Naive thymus-derived CD8-positive, alpha-beta T cell (primary cell): ENCODE measurements at regions not wholly inside any gene's neighbourhood (a gene's known extent, or its start where the extent isn't known, plus 50 kb on each side); places are given as distances from the start of the nearest gene placed in this dataset.

Experiments
- ATAC-seq, 2 donors: fragments of 150-1000 bp; cut with Tn5 transposase in 1 of 2; sonication (Bioruptor Pico), chemical (Tn5 transposase) in 1 of 2; 1 replicate in 1 of 2; 2 replicates in 1 of 2; pipeline ENCODE4 v1.10.0; 2021; ENCODE audit warnings: mild to moderate bottlenecking in 2 of 2, moderate library complexity in 2 of 2
- POLR2A ChIA-PET: fragments of 350-600 bp; sonication (Branson Sonifier 250); formaldehyde crosslinking; loops from one replicate; lab custom pipeline; 2021; ENCODE audit warnings: antibody characterized with exemption; lab: Charles Lee
- DNase-seq, 10 donors: peaks; one replicate each; pipeline versions ENCODE4 v3.0.0 to v3.0.0-alpha.2; 2020 to 2022
- H3K27ac Mint-ChIP-seq, 10 donors: one replicate each; pipeline ENCODE4 v1.8.0; 2020 to 2022; ENCODE audit warnings: mild to moderate bottlenecking in 10 of 10, mixed read lengths in 10 of 10, moderate library complexity in 4 of 10, inconsistent platforms in 1 of 10
- H3K27me3 Mint-ChIP-seq, 5 donors: one replicate each; pipeline ENCODE4 v1.8.0; 2021 to 2022; ENCODE audit warnings: mixed read lengths in 5 of 5
- H3K36me3 Mint-ChIP-seq, 3 donors: one replicate each; pipeline ENCODE4 v1.8.0; 2020 to 2022; ENCODE audit warnings: mixed read lengths in 3 of 3, mild to moderate bottlenecking in 2 of 3, inconsistent platforms in 1 of 3
- H3K4me1 Mint-ChIP-seq, 4 donors: one replicate each; pipeline ENCODE4 v1.8.0; 2021 to 2022; ENCODE audit warnings: mixed read lengths in 4 of 4
- H3K4me3 Mint-ChIP-seq, 10 donors: one replicate each; pipeline ENCODE4 v1.8.0; 2020 to 2022; ENCODE audit warnings: mild to moderate bottlenecking in 10 of 10, mixed read lengths in 10 of 10, moderate library complexity in 6 of 10, inconsistent platforms in 1 of 10
- H3K9me3 Mint-ChIP-seq, 9 donors: one replicate each; pipeline ENCODE4 v1.8.0; 2020 to 2022; ENCODE audit warnings: mixed read lengths in 9 of 9, mild to moderate bottlenecking in 3 of 9, inconsistent platforms in 1 of 9, moderate library complexity in 1 of 9

GRCh38 chrX:140389331-140389730 is 115.5 kb downstream of the SOX3 start:
- Mint-ChIP-seq H3K27me3 (no peaks in the 10 kb centered on the region), H3K36me3 (no peaks in the 10 kb centered on the region), H3K4me3 (no peak overlapping the region), H3K27ac (no peak overlapping the region), H3K9me3 (peaks cover 0 to 12% (median 0%) of the 10 kb centered on the region in 9 donors), H3K4me1 (no peaks in the 10 kb centered on the region)
- ATAC-seq, result no peak
- DNase-seq, result no peak
- POLR2A ChIA-PET, result no interaction called here

- no peaks in the 10 kb centered on the region for H3K4me1 Mint-ChIP-seq
- H3K9me3 Mint-ChIP-seq, result no peaks in the 10 kb centered on the region
- ATAC-seq (no peak), DNase-seq (no peak)
- H3K27me3 Mint-ChIP-seq, result peaks cover 0 to 4% (median 0%) of the 10 kb centered on the region in 5 donors
- H3K27ac Mint-ChIP-seq, result no peak overlapping the region
- POLR2A ChIA-PET, result no interaction called here
- H3K36me3 Mint-ChIP-seq, result no peaks in the 10 kb centered on the region
- H3K4me3 Mint-ChIP-seq, result no peak overlapping the region
Measured at GRCh38 chrX:140362861-140363260, 142.0 kb downstream of the SOX3 start.

GRCh38 chrX:140360924-140361323 is 143.9 kb downstream of the SOX3 start:
- no peaks in the 10 kb centered on the region for H3K36me3 Mint-ChIP-seq
- ATAC-seq, result no peak
- DNase-seq, result no peak
- POLR2A ChIA-PET, result no interaction called here
- no peak overlapping the region for H3K4me3 Mint-ChIP-seq
- H3K9me3 Mint-ChIP-seq, result no peaks in the 10 kb centered on the region
- peak overlapping the region in 1 of 10 donors; percentile 3 for H3K27ac Mint-ChIP-seq
- peaks cover 0 to 4% (median 0%) of the 10 kb centered on the region in 5 donors for H3K27me3 Mint-ChIP-seq
- no peaks in the 10 kb centered on the region for H3K4me1 Mint-ChIP-seq

DNA sequence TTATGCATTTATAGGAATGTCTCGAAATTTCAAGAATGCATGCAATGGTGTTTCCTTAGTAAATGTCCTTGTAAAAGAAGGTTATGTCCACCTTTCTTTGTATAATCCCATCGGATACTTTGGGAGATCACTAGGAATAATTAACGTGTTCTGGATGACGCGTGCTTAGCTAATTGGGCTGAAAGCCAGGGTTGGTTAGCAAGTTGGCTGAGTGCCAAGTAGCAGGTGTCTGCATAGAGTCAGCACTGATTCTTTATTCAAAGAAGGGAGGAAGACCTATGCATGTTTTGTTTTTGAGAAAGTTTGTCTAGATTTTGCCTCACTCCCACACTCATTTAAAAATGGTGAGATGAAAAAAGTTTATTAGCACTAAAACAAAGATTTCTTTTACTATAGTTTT is 144.6 kb downstream of the SOX3 start:
- Mint-ChIP-seq H3K4me1 (no peaks in the 10 kb centered on the region), H3K27me3 (peaks cover 0 to 8% (median 0%) of the 10 kb centered on the region in 5 donors), H3K36me3 (no peaks in the 10 kb centered on the region), H3K4me3 (no peak overlapping the region), H3K27ac (no peak overlapping the region), H3K9me3 (peaks cover 0 to 3% (median 0%) of the 10 kb centered on the region in 9 donors)
- DNase-seq, result peak in 1 of 10 donors; percentile 1
- POLR2A ChIA-PET, result no interaction called here
- no peak for ATAC-seq

GRCh38 chrX:140355922-140356321 is 148.9 kb downstream of the SOX3 start:
- H3K4me1 Mint-ChIP-seq, result no peaks in the 10 kb centered on the region
- H3K27me3 Mint-ChIP-seq, result peaks cover 0 to 9% (median 0%) of the 10 kb centered on the region in 5 donors
- H3K36me3 Mint-ChIP-seq, result no peaks in the 10 kb centered on the region
- no peak overlapping the region for H3K4me3 Mint-ChIP-seq
- ATAC-seq (no peak), DNase-seq (no peak)
- peaks cover 0 to 3% (median 0%) of the 10 kb centered on the region in 9 donors for H3K9me3 Mint-ChIP-seq
- H3K27ac Mint-ChIP-seq, result no peak overlapping the region
- POLR2A ChIA-PET, result no interaction called here

- DNase-seq (no peak), ATAC-seq (no peak)
- H3K27me3 Mint-ChIP-seq, result peaks cover 0 to 9% (median 0%) of the 10 kb centered on the region in 5 donors
- no peak overlapping the region for H3K4me3 Mint-ChIP-seq
- POLR2A ChIA-PET, result no interaction called here
- H3K27ac Mint-ChIP-seq, result no peak overlapping the region
- no peaks in the 10 kb centered on the region for H3K36me3 Mint-ChIP-seq
- H3K4me1 Mint-ChIP-seq, result no peaks in the 10 kb centered on the region
- H3K9me3 Mint-ChIP-seq, result peaks cover 0 to 3% (median 0%) of the 10 kb centered on the region in 9 donors
Measured at GRCh38 chrX:140355429-140355828, 149.4 kb downstream of the SOX3 start.

DNA sequence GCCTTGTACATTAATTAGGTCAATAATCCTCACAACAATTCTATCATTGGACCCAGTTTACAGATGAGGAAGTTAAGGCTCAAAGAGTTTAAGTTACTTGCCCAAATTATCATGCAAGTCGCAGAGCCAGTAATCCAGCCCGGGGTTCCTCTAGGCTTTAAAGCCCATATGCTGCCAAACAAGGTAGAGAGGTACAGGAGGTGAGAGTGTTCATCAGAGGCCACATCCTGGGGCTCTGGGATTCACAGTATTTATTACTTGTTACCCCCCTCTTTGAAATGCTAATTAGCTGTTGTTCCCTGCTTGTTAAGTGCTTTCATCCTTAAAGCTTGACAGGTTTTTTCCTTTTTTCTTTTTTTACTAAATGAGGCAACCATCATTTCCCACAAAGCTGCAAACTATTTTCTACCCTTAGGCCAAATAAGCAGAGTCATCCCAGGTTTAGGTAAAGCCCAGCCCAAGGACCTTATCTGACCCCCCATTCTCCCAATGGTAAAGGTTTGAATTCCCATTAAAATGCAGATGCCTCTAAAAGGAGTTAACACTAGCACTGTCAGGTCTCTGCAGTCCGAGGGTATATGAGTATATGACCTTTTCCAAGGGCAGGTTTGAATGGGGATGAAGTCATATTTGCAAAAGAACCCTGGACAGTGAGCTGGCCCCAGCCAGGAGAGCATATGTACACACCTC is 150.3 kb downstream of the SOX3 start:
- H3K4me1 Mint-ChIP-seq, result no peaks in the 10 kb centered on the region
- ATAC-seq (no peak), DNase-seq (no peak)
- no peak overlapping the region for H3K4me3 Mint-ChIP-seq
- POLR2A ChIA-PET, result no interaction called here
- no peak overlapping the region for H3K27ac Mint-ChIP-seq
- peaks cover 0 to 10% (median 0%) of the 10 kb centered on the region in 9 donors for H3K9me3 Mint-ChIP-seq
- no peaks in the 10 kb centered on the region for H3K36me3 Mint-ChIP-seq
- H3K27me3 Mint-ChIP-seq, result peaks cover 0 to 9% (median 0%) of the 10 kb centered on the region in 5 donors

DNA sequence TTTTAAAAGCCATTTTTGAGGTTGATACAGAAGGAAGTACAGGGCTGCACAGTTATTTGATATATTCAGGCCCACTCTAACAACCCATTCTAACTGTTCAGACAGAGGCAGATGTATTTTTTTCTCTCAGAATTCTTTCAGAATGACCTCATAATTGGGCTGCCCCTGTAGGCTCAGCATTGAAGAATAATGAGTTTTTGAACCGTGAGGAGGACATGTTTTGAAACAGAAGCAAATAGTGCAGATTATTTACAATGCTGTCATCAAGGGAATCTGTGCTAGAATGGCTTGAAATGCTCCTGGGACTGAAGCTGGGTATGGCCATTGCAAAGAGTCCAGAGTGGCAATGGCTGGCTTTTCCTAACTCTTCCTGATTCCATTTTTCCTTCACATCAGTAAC is 158.1 kb downstream of the SOX3 start:
- ATAC-seq, result no peak
- peaks cover 0 to 11% (median 0%) of the 10 kb centered on the region in 9 donors for H3K9me3 Mint-ChIP-seq
- DNase-seq, result no peak
- H3K36me3 Mint-ChIP-seq, result no peaks in the 10 kb centered on the region
- no peaks in the 10 kb centered on the region for H3K4me1 Mint-ChIP-seq
- no peak overlapping the region for H3K4me3 Mint-ChIP-seq
- H3K27me3 Mint-ChIP-seq, result no peaks in the 10 kb centered on the region
- POLR2A ChIA-PET, result no interaction called here
- H3K27ac Mint-ChIP-seq, result no peak overlapping the region

DNA sequence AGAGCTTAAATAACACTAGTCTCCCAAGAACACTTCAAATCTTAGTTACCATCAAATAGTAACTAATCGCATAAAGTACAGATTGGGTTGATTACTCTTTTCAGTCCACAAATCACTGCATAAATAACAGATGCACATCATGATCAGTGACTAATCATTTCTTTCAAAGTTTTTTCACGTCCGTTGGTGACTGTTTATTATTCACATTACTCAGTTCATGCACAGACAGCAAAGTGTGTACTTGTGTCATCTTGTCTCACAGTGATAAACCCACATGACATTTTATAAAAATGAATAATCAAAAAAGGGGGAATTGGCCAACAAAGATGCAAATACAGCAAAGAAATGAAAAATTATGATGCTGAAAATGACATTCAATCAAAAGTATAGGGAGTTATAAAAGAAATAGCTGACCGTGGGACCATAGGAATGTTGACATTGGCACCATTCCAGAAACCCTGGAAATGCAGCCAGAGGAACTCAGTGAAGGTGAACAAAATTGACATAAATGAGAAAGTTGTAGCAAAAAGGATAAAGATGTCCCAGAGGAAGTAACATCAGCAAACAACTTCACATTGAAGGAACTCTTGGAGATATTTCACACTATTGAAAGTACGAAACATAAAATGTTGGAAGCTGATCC is 161.5 kb downstream of the SOX3 start:
- POLR2A ChIA-PET, result no interaction called here
- peaks cover 0 to 3% (median 0%) of the 10 kb centered on the region in 9 donors for H3K9me3 Mint-ChIP-seq
- DNase-seq (no peak), ATAC-seq (no peak)
- no peaks in the 10 kb centered on the region for H3K36me3 Mint-ChIP-seq
- no peak overlapping the region for H3K27ac Mint-ChIP-seq
- no peaks in the 10 kb centered on the region for H3K4me1 Mint-ChIP-seq
- H3K27me3 Mint-ChIP-seq, result no peaks in the 10 kb centered on the region
- H3K4me3 Mint-ChIP-seq, result no peak overlapping the region

- Mint-ChIP-seq H3K27me3 (no peaks in the 10 kb centered on the region), H3K9me3 (peaks cover 0 to 1% (median 0%) of the 10 kb centered on the region in 9 donors), H3K4me1 (no peaks in the 10 kb centered on the region), H3K36me3 (no peaks in the 10 kb centered on the region), H3K4me3 (no peak overlapping the region), H3K27ac (peak overlapping the region in 1 of 10 donors; percentile 59)
- no peak for ATAC-seq
- DNase-seq, result no peak
- POLR2A ChIA-PET, result no interaction called here
Measured at GRCh38 chrX:140342410-140342809, 162.5 kb downstream of the SOX3 start.

GRCh38 chrX:140337263-140337662 is 167.6 kb downstream of the SOX3 start:
- POLR2A ChIA-PET, result no interaction called here
- no peak for DNase-seq
- Mint-ChIP-seq H3K27ac (no peak overlapping the region), H3K27me3 (no peaks in the 10 kb centered on the region), H3K4me3 (no peak overlapping the region), H3K9me3 (peaks cover 0 to 3% (median 1%) of the 10 kb centered on the region in 9 donors), H3K4me1 (no peaks in the 10 kb centered on the region), H3K36me3 (no peaks in the 10 kb centered on the region)
- no peak for ATAC-seq

GRCh38 chrX:140318296-140318695 is 186.6 kb downstream of the SOX3 start:
- Mint-ChIP-seq H3K27me3 (no peaks in the 10 kb centered on the region), H3K4me1 (no peaks in the 10 kb centered on the region), H3K4me3 (no peak overlapping the region), H3K9me3 (peaks cover 0 to 11% (median 0%) of the 10 kb centered on the region in 9 donors), H3K36me3 (no peaks in the 10 kb centered on the region), H3K27ac (no peak overlapping the region)
- ATAC-seq, result no peak
- no peak for DNase-seq
- POLR2A ChIA-PET, result no interaction called here

DNA sequence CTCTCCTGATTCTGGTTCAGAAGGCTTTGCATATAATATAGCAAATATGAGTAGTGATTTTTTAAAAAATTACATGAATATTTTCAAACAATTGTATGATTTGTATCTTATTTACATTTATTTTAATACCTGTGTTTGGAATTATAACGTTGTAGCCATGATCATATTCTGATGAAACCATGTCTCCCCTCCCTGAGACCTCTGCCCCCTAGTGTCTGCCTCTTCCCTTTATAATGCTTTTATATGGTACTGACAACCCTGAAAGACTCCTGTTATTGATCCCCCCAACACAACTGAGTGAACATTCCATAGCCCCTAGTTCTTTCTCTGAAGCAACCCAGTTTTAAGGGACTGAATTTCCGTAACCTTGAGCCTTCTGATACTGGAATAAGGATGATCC is 187.4 kb downstream of the SOX3 start:
- DNase-seq (no peak), ATAC-seq (no peak)
- POLR2A ChIA-PET, result no interaction called here
- H3K36me3 Mint-ChIP-seq, result no peaks in the 10 kb centered on the region
- peaks cover 0 to 9% (median 0%) of the 10 kb centered on the region in 9 donors for H3K9me3 Mint-ChIP-seq
- H3K4me1 Mint-ChIP-seq, result no peaks in the 10 kb centered on the region
- H3K27me3 Mint-ChIP-seq, result no peaks in the 10 kb centered on the region
- H3K27ac Mint-ChIP-seq, result no peak overlapping the region
- H3K4me3 Mint-ChIP-seq, result no peak overlapping the region
